ENCODE measurements at regions not wholly inside any gene's neighbourhood (a gene's known extent, or its start where the extent isn't known, plus 50 kb on each side); places are given as distances from the start of the nearest gene placed in this dataset.
"Not testable (repeated sequence)": the region's sequence is repeated elsewhere in the genome, so short reads cannot be mapped to it uniquely, and the experiment has no call there.

- H3K79me2 ChIP-seq (ENCODE audit: insufficient read depth, low read depth), result no peaks in the 10 kb centered on the region
- no peak overlapping the region for H3K27ac ChIP-seq
- H3K4me1 ChIP-seq (ENCODE audit: low read depth, poor library complexity, severe bottlenecking), result no peaks in the 10 kb centered on the region
- no peak overlapping the region for H3K9ac ChIP-seq
- no peak overlapping the region for H3K4me2 ChIP-seq
- no peak overlapping the region for H3K4me3 ChIP-seq (IDR thresholded peaks at IDR 0.05; ENCODE audit: insufficient read depth, low read depth, low read length)
- no peaks in the 10 kb centered on the region for H3K27me3 ChIP-seq (ENCODE audit: insufficient read depth, low read depth)
- H4K20me1 ChIP-seq (ENCODE audit: insufficient read depth), result no peaks in the 10 kb centered on the region
- H3K36me3 ChIP-seq (ENCODE audit: insufficient read depth), result no peaks in the 10 kb centered on the region
- no peak overlapping the region for H2AFZ ChIP-seq (ENCODE audit: low read depth)
- no peak for TF ChIP-seq CTCF (conservative IDR thresholded peaks at IDR 0.05; ENCODE audit: low read depth, low read length)
Observed at GRCh38 chr6:111944541-111944940, 71.3 kb upstream of the FYN start.

- H2AFZ ChIP-seq (ENCODE audit: low read depth), result no peak overlapping the region
- H3K36me3 ChIP-seq (ENCODE audit: insufficient read depth), result no peaks in the 10 kb centered on the region
- H4K20me1 ChIP-seq (ENCODE audit: insufficient read depth), result no peaks in the 10 kb centered on the region
- no peak overlapping the region for H3K9ac ChIP-seq
- H3K79me2 ChIP-seq (ENCODE audit: insufficient read depth, low read depth), result no peaks in the 10 kb centered on the region
- no peaks in the 10 kb centered on the region for H3K27me3 ChIP-seq (ENCODE audit: insufficient read depth, low read depth)
- H3K4me2 ChIP-seq, result no peak overlapping the region
- peaks cover 8% of the 10 kb centered on the region for H3K4me1 ChIP-seq (ENCODE audit: low read depth, poor library complexity, severe bottlenecking)
- TF ChIP-seq CTCF (conservative IDR thresholded peaks at IDR 0.05; ENCODE audit: low read depth, low read length), result no peak
- H3K27ac ChIP-seq, result no peak overlapping the region
- no peak overlapping the region for H3K4me3 ChIP-seq (IDR thresholded peaks at IDR 0.05; ENCODE audit: insufficient read depth, low read depth, low read length)
Observed at GRCh38 chr6:111949546-111949945, 76.3 kb upstream of the FYN start.

- not testable (repeated sequence) for H3K36me3 ChIP-seq (ENCODE audit: insufficient read depth); H4K20me1 ChIP-seq (ENCODE audit: insufficient read depth); H2AFZ ChIP-seq (ENCODE audit: low read depth); H3K4me2 ChIP-seq; H3K4me3 ChIP-seq (IDR thresholded peaks at IDR 0.05; ENCODE audit: insufficient read depth, low read depth, low read length); H3K27ac ChIP-seq; H3K4me1 ChIP-seq (ENCODE audit: low read depth, poor library complexity, severe bottlenecking); H3K79me2 ChIP-seq (ENCODE audit: insufficient read depth, low read depth); H3K27me3 ChIP-seq (ENCODE audit: insufficient read depth, low read depth); H3K9ac ChIP-seq
Observed at GRCh38 chr6:111949984-111950383, 76.7 kb upstream of the FYN start.

- no peak overlapping the region for H3K9ac ChIP-seq
Observed at GRCh38 chr6:111950661-111951496, 77.6 kb upstream of the FYN start.

More at GRCh38 chr6:111950661-111951496, 77.6 kb upstream of the FYN start:
- H3K79me2 ChIP-seq (ENCODE audit: insufficient read depth, low read depth), result no peaks in the 10 kb centered on the region
- peaks cover 8% of the 10 kb centered on the region for H3K4me1 ChIP-seq (ENCODE audit: low read depth, poor library complexity, severe bottlenecking)
- TF ChIP-seq CTCF (conservative IDR thresholded peaks at IDR 0.05; ENCODE audit: low read depth, low read length), result no peak
- no peak overlapping the region for H3K27ac ChIP-seq
- H3K36me3 ChIP-seq (ENCODE audit: insufficient read depth), result no peaks in the 10 kb centered on the region
- H3K4me3 ChIP-seq (IDR thresholded peaks at IDR 0.05; ENCODE audit: insufficient read depth, low read depth, low read length), result no peak overlapping the region
- H4K20me1 ChIP-seq (ENCODE audit: insufficient read depth), result no peaks in the 10 kb centered on the region
- no peak overlapping the region for H2AFZ ChIP-seq (ENCODE audit: low read depth)
- H3K4me2 ChIP-seq, result no peak overlapping the region
- no peaks in the 10 kb centered on the region for H3K27me3 ChIP-seq (ENCODE audit: insufficient read depth, low read depth)
